Progenitor cell of endocrine pancreas (in vitro differentiated cells): ENCODE measurements at regions not wholly inside any gene's neighbourhood (a gene's known extent, or its start where the extent isn't known, plus 50 kb on each side); places are given as distances from the start of the nearest gene placed in this dataset.

Source experiments
- DNase-seq: peaks from one replicate; pipeline ENCODE4 v3.0.0; 2021; ENCODE audit warnings: low spot score; ENCODE audit not compliant: unreplicated experiment
- H3K27ac Mint-ChIP-seq: 2 replicates; pipeline ENCODE4 v1.8.0; 2021; ENCODE audit warnings: mild to moderate bottlenecking, moderate library complexity, mixed read lengths
- H3K27me3 Mint-ChIP-seq: 2 replicates; pipeline ENCODE4 v1.8.0; 2021; ENCODE audit warnings: mixed read lengths
- H3K36me3 Mint-ChIP-seq: 2 replicates; pipeline ENCODE4 v1.8.0; 2022; ENCODE audit warnings: mixed read lengths; ENCODE audit not compliant: insufficient read depth
- H3K4me1 Mint-ChIP-seq: 2 replicates; pipeline ENCODE4 v1.8.0; 2021; ENCODE audit warnings: low read depth, mixed read lengths
- H3K4me3 Mint-ChIP-seq: 2 replicates; pipeline ENCODE4 v1.8.0; 2021; ENCODE audit warnings: low read depth, mild to moderate bottlenecking, moderate library complexity, mixed read lengths
- H3K9me3 Mint-ChIP-seq: 2 replicates; pipeline ENCODE4 v1.8.0; 2021; ENCODE audit warnings: low read depth, mixed read lengths
- TF ChIP-seq, protein P1 (sequence below): fragments of 200-600 bp; sonication (generic); IDR thresholded peaks from one replicate; pipeline ENCODE4 v1.5.0; 2021; ENCODE audit warnings: antibody characterized with exemption, mild to moderate bottlenecking; ENCODE audit not compliant: unreplicated experiment

DNA sequence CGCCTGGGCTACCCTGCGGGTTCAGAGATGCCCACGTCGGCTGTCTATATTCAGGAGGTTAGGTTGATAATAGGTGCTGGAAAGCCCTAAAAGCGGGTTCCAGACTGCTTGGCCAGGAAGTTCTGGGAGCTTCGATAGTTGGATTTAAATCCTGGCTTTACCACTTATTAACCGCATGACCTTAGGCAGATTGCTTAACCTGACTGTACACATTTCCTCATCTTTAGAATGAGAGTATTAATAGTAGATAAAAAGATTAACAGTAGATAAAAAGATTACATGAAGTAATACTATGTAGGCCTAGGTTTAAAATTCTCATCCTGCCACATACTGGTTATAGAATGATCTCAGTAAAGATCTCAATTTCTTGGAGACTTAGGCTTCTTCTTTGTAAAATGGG lies 75.0 kb upstream of the ESX1 start:
- Mint-ChIP-seq H3K4me1 (no peaks in the 10 kb centered on the region), H3K27me3 (peaks cover 8% of the 10 kb centered on the region), H3K36me3 (no peaks in the 10 kb centered on the region), H3K9me3 (peaks cover 18% of the 10 kb centered on the region), H3K4me3 (no peak overlapping the region), H3K27ac (no peak overlapping the region)
- TF ChIP-seq, protein P1, sequence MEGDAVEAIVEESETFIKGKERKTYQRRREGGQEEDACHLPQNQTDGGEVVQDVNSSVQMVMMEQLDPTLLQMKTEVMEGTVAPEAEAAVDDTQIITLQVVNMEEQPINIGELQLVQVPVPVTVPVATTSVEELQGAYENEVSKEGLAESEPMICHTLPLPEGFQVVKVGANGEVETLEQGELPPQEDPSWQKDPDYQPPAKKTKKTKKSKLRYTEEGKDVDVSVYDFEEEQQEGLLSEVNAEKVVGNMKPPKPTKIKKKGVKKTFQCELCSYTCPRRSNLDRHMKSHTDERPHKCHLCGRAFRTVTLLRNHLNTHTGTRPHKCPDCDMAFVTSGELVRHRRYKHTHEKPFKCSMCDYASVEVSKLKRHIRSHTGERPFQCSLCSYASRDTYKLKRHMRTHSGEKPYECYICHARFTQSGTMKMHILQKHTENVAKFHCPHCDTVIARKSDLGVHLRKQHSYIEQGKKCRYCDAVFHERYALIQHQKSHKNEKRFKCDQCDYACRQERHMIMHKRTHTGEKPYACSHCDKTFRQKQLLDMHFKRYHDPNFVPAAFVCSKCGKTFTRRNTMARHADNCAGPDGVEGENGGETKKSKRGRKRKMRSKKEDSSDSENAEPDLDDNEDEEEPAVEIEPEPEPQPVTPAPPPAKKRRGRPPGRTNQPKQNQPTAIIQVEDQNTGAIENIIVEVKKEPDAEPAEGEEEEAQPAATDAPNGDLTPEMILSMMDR = no peak
- no peak for DNase-seq

DNA sequence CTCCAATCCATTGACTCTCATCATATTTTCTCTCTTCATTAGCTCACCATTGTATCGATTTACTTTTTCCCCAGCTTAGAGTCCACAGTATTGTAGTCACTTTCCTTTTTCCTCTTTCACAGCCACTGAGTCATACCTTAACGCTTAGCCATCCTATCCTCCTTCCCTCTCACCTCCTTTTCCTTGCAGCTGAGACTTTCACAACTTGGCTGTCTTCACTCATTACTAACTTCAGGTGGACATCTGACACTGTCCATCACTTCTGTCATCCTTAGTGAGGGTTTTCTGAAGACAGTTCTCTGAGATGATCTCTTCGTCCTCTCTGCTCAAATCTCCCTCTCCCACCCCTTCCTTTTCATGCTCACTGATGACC lies 70.5 kb upstream of the ESX1 start:
- H3K27ac Mint-ChIP-seq = no peak overlapping the region
- no peak overlapping the region for H3K4me3 Mint-ChIP-seq
- no peak for DNase-seq
- peaks cover 12% of the 10 kb centered on the region for H3K27me3 Mint-ChIP-seq
- H3K36me3 Mint-ChIP-seq = no peaks in the 10 kb centered on the region
- TF ChIP-seq, protein P1 = no peak
- no peaks in the 10 kb centered on the region for H3K4me1 Mint-ChIP-seq
- peaks cover 24% of the 10 kb centered on the region for H3K9me3 Mint-ChIP-seq

DNA sequence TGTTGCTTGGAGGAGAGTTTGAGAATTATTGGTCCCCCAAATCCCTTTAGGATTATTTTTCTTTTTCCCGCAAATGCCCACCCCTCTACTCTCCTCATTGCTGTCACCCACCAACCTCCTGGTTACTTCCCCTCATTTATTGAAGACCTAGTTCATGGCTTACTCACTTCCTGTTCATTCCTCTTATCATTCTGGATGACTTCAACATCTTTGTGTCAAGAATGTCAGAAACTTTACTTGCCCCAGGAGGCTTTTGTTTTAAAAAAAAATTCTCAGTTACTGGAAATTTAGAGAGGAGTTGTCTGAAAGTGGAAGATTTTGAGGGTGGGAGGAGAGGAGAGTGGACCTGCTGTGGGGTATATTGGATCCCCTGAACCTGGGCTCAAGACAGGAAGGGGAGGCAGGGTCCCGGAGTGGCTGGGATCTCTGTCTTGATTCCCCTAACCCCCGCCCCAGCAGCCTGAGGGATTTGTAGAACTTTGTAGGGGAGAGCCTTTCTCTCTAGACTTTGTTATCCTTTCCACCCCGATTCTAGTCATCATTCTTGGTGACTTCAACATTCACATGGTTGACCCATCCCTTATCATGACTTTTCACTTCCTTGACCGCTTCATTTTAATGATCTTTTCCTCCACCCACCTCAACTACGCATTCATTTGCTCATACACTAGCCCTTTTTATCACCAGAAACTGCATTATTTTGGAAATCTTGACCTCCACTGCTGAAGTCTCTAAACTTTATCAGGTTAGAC lies 69.9 kb upstream of the ESX1 start:
- Mint-ChIP-seq H3K4me1 (no peaks in the 10 kb centered on the region), H3K9me3 (peaks cover 24% of the 10 kb centered on the region), H3K4me3 (no peak overlapping the region), H3K27me3 (peaks cover 12% of the 10 kb centered on the region), H3K27ac (no peak overlapping the region), H3K36me3 (no peaks in the 10 kb centered on the region)
- TF ChIP-seq, protein P1 = no peak
- DNase-seq = no peak

DNA sequence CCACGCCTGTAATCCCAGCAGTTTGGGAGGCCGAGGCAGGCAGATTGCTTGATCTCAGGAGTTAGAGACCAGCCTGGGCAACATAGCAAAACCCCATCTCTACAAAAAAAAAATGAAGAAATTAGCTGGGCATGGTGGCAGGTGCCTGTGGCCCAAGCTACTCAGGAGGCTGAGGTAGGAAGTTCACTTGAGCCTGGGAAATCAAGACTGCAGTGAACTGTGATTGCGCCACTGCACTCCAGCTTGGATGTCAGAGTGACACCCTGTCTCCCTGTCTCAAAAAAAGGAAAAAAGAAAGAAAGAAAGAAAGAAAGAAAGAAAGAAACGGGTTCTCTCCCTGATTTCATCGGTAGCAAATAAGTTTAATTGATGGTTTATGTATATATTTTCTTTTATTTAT lies 64.6 kb upstream of the ESX1 start:
- DNase-seq = no peak
- no peak overlapping the region for H3K27ac Mint-ChIP-seq
- H3K36me3 Mint-ChIP-seq = no peaks in the 10 kb centered on the region
- H3K27me3 Mint-ChIP-seq = peaks cover 3% of the 10 kb centered on the region
- H3K4me3 Mint-ChIP-seq = no peak overlapping the region
- H3K4me1 Mint-ChIP-seq = peaks cover 6% of the 10 kb centered on the region
- TF ChIP-seq, protein P1 = no peak
- H3K9me3 Mint-ChIP-seq = peaks cover 6% of the 10 kb centered on the region

DNA sequence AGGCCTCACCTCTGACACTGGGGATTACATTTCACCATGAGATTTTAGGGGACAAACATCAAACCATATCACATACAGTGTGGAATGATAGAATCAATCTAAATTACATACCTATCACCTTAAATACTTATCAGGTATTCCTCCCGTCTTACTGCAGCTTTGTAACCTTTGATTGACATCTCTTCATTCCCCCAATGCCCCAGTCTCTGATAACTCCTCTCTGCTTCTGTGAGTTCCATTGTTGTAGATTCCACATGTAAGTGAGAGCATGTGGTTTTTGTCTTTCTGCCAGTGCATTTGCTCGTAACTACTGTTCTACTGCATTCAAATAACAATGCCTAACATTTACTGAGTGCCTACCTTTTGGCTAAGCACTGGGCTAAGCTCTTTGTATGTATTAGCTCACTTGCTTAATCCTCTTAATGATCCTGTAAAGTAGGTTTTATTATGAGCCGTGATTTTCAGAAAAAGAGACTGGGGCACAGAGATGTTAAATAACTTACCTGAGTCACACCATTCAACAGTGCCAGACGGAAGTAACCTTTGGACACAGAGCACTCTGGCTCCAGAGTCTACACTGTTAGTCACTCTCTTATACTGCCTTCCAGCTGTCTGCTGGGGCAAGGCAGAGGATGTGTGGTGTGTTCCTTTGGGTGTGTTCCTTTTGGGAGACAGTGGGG lies 63.7 kb upstream of the ESX1 start:
- Mint-ChIP-seq H3K9me3 (peaks cover 3% of the 10 kb centered on the region), H3K36me3 (no peaks in the 10 kb centered on the region), H3K27ac (peak overlapping the region; percentile 14), H3K4me1 (peaks cover 6% of the 10 kb centered on the region), H3K4me3 (no peak overlapping the region), H3K27me3 (no peaks in the 10 kb centered on the region)
- TF ChIP-seq, protein P1 = no peak
- no peak for DNase-seq
